ENCODE measurements at regions not wholly inside any gene's neighbourhood (a gene's known extent, or its start where the extent isn't known, plus 50 kb on each side); places are given as distances from the start of the nearest gene placed in this dataset.

DNA sequence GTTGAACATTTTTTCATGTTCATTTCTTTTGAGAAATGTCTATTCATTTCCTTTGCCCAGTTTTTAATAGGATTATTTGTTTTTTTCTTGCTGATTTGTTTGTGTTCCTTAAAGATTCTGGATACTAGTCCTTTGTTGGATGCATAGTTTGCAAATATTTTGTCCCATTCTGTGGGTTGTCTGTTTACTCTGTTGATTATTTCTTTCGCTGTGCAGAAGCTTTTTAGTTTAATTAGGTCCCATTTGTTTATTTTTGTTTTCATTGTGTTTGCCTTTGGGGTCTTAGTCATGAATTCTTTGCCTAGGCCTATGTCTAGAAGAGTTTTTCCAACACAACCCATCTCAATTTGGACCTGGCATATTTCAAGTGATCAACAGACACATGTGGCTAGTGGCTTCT, 116.1 kb upstream of the GALNT2 start:
- no peaks in the 10 kb centered on the region for H3K4me1 ChIP-seq (ENCODE audit: control insufficient read depth in 1 of 2, insufficient read depth in 2 of 2, low read length in 2 of 2)
- no peaks in the 10 kb centered on the region for H3K36me3 ChIP-seq (ENCODE audit: control insufficient read depth in 1 of 2, insufficient read depth in 2 of 2, low read length in 2 of 2)
- H3K27ac ChIP-seq (ENCODE audit: low read length): no peak overlapping the region
- no peaks in the 10 kb centered on the region for H3K9me3 ChIP-seq (ENCODE audit: control insufficient read depth in 1 of 2, low read length in 2 of 2)
- no peaks in the 10 kb centered on the region for H3K27me3 ChIP-seq (ENCODE audit: low read depth, low read length)
- no peak overlapping the region for H3K4me3 ChIP-seq (ENCODE audit: low read depth in 1 of 2, low read length in 2 of 2)

DNA sequence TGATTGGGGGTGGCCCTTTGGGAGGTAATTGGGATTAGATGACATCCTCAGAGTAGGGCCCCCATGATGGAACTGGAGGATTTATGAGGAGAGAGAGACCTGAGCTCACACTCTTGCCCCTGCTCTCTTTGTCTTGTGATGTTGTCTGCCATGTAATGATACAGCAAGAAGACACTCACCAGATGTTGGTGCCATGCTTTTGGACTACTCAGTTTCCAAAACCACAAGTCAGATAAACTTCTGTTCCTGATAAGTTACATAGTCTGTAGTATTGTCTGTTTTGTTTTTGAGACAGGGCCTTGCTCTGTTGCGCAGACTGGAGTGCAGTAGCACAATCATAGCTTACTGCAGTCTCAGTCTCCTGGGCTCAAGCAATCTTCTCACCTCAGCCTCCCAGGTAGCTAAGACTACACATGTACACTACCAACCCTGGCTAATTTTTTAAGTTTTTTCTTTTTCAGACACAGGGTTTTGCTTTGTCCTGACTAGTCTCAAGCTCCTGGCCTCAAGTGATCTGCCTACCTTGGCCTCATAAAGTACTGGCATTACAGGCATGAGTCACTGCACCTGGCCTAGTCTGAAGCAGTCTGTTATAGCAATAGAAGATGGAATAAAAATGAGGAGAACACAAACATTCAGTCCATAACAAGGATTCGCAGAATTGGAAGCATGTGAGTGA, 115.0 kb upstream of the GALNT2 start:
- no peak overlapping the region for H3K27ac ChIP-seq (ENCODE audit: low read length)

GRCh38 chr1:229952670-229953520, 114.1 kb upstream of the GALNT2 start:
- Histone ChIP-seq H3K36me3 (ENCODE audit: control insufficient read depth in 1 of 2, insufficient read depth in 2 of 2, low read length in 2 of 2) (no peaks in the 10 kb centered on the region), H3K27me3 (ENCODE audit: low read depth, low read length) (no peaks in the 10 kb centered on the region), H3K4me3 (ENCODE audit: low read depth in 1 of 2, low read length in 2 of 2) (no peak overlapping the region), H3K9me3 (ENCODE audit: control insufficient read depth in 1 of 2, low read length in 2 of 2) (no peaks in the 10 kb centered on the region), H3K4me1 (ENCODE audit: control insufficient read depth in 1 of 2, insufficient read depth in 2 of 2, low read length in 2 of 2) (no peaks in the 10 kb centered on the region), H3K27ac (ENCODE audit: low read length) (no peak overlapping the region)

More for the DNA sequence above, 115.0 kb upstream of the GALNT2 start:
- Histone ChIP-seq H3K9me3 (ENCODE audit: control insufficient read depth in 1 of 2, low read length in 2 of 2) (no peaks in the 10 kb centered on the region), H3K4me1 (ENCODE audit: control insufficient read depth in 1 of 2, insufficient read depth in 2 of 2, low read length in 2 of 2) (no peaks in the 10 kb centered on the region), H3K4me3 (ENCODE audit: low read depth in 1 of 2, low read length in 2 of 2) (no peak overlapping the region), H3K27me3 (ENCODE audit: low read depth, low read length) (no peaks in the 10 kb centered on the region), H3K36me3 (ENCODE audit: control insufficient read depth in 1 of 2, insufficient read depth in 2 of 2, low read length in 2 of 2) (no peaks in the 10 kb centered on the region)

GRCh38 chr1:229953736-229954326, 113.2 kb upstream of the GALNT2 start:
- H3K27ac ChIP-seq (ENCODE audit: low read length): no peak overlapping the region
- H3K4me3 ChIP-seq (ENCODE audit: low read depth in 1 of 2, low read length in 2 of 2): no peak overlapping the region
- H3K36me3 ChIP-seq (ENCODE audit: control insufficient read depth in 1 of 2, insufficient read depth in 2 of 2, low read length in 2 of 2): no peaks in the 10 kb centered on the region
- no peaks in the 10 kb centered on the region for H3K9me3 ChIP-seq (ENCODE audit: control insufficient read depth in 1 of 2, low read length in 2 of 2)
- H3K4me1 ChIP-seq (ENCODE audit: control insufficient read depth in 1 of 2, insufficient read depth in 2 of 2, low read length in 2 of 2): no peaks in the 10 kb centered on the region
- H3K27me3 ChIP-seq (ENCODE audit: low read depth, low read length): no peaks in the 10 kb centered on the region

- Histone ChIP-seq H3K4me1 (ENCODE audit: control insufficient read depth in 1 of 2, insufficient read depth in 2 of 2, low read length in 2 of 2) (no peaks in the 10 kb centered on the region), H3K9me3 (ENCODE audit: control insufficient read depth in 1 of 2, low read length in 2 of 2) (no peaks in the 10 kb centered on the region), H3K27ac (ENCODE audit: low read length) (no peak overlapping the region), H3K4me3 (ENCODE audit: low read depth in 1 of 2, low read length in 2 of 2) (no peak overlapping the region), H3K27me3 (ENCODE audit: low read depth, low read length) (no peaks in the 10 kb centered on the region), H3K36me3 (ENCODE audit: control insufficient read depth in 1 of 2, insufficient read depth in 2 of 2, low read length in 2 of 2) (no peaks in the 10 kb centered on the region)
These were observed 102.8 kb upstream of the GALNT2 start for GRCh38 chr1:229964281-229964680.

GRCh38 chr1:229970714-229971113, 96.3 kb upstream of the GALNT2 start:
- Histone ChIP-seq H3K36me3 (ENCODE audit: control insufficient read depth in 1 of 2, insufficient read depth in 2 of 2, low read length in 2 of 2) (no peaks in the 10 kb centered on the region), H3K27ac (ENCODE audit: low read length) (no peak overlapping the region), H3K4me1 (ENCODE audit: control insufficient read depth in 1 of 2, insufficient read depth in 2 of 2, low read length in 2 of 2) (no peaks in the 10 kb centered on the region), H3K27me3 (ENCODE audit: low read depth, low read length) (no peaks in the 10 kb centered on the region), H3K4me3 (ENCODE audit: low read depth in 1 of 2, low read length in 2 of 2) (no peak overlapping the region), H3K9me3 (ENCODE audit: control insufficient read depth in 1 of 2, low read length in 2 of 2) (no peaks in the 10 kb centered on the region)

GRCh38 chr1:229971141-229971540, 95.9 kb upstream of the GALNT2 start:
- no peak overlapping the region for H3K4me3 ChIP-seq (ENCODE audit: low read depth in 1 of 2, low read length in 2 of 2)
- no peaks in the 10 kb centered on the region for H3K27me3 ChIP-seq (ENCODE audit: low read depth, low read length)
- H3K4me1 ChIP-seq (ENCODE audit: control insufficient read depth in 1 of 2, insufficient read depth in 2 of 2, low read length in 2 of 2): no peaks in the 10 kb centered on the region
- H3K9me3 ChIP-seq (ENCODE audit: control insufficient read depth in 1 of 2, low read length in 2 of 2): peaks cover 3 to 4% of the 10 kb centered on the region in 2 donors
- no peaks in the 10 kb centered on the region for H3K36me3 ChIP-seq (ENCODE audit: control insufficient read depth in 1 of 2, insufficient read depth in 2 of 2, low read length in 2 of 2)
- no peak overlapping the region for H3K27ac ChIP-seq (ENCODE audit: low read length)

DNA sequence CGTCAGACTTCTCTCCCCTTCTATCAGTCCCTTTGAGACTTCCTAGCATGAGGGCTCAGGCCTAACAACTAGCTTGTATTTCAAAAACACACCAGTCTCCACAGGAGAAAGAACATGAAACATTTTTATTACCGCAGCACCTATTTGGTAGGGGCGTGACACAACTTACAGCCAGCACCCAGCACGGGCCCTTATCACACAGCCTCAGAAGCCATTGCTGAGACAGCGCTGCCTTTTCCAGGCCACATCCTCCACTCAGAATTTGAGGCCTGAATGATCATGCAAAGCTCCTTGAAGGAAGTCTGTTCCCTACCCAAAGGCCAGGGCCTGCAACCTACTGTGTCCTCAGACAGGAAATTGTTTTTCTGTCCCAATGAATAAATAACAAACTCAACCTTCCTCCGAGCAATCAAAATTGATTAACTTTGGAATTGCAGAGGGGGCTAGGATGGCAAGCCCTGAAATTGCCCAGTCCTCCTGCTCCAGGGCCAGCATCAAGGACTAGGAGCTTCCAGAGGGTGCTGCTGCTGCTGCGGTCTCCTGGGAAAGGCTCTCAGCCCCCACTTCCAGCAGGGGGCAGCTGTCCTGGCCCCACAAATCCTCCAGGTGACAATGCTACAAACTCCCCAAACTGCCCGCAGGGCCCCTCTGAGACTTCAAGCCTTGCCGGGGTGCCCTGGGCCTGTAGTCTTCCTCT, 94.3 kb upstream of the GALNT2 start:
- Histone ChIP-seq H3K36me3 (ENCODE audit: control insufficient read depth in 1 of 2, insufficient read depth in 2 of 2, low read length in 2 of 2) (no peaks in the 10 kb centered on the region), H3K4me1 (ENCODE audit: control insufficient read depth in 1 of 2, insufficient read depth in 2 of 2, low read length in 2 of 2) (no peaks in the 10 kb centered on the region), H3K27me3 (ENCODE audit: low read depth, low read length) (no peaks in the 10 kb centered on the region), H3K4me3 (ENCODE audit: low read depth in 1 of 2, low read length in 2 of 2) (no peak overlapping the region), H3K9me3 (ENCODE audit: control insufficient read depth in 1 of 2, low read length in 2 of 2) (peaks cover 8 to 13% of the 10 kb centered on the region in 2 donors), H3K27ac (ENCODE audit: low read length) (no peak overlapping the region)

DNA sequence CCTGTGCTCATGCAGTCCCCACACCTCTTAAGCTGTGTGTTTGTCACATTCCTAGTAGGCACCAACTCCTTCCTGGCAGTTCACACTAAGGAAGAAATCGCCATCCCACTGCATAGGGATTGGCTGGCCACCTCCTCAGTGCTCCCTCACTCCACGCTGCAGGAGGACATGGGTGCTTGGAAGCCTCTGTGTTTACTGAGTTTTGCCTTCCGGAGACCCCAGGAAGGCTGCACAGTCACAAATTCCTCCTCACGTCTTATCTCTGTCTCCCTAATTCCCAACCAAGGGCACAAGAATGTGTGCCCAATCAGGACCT, 93.8 kb upstream of the GALNT2 start:
- no peaks in the 10 kb centered on the region for H3K27me3 ChIP-seq (ENCODE audit: low read depth, low read length)
- H3K4me1 ChIP-seq (ENCODE audit: control insufficient read depth in 1 of 2, insufficient read depth in 2 of 2, low read length in 2 of 2): no peaks in the 10 kb centered on the region
- no peak overlapping the region for H3K4me3 ChIP-seq (ENCODE audit: low read depth in 1 of 2, low read length in 2 of 2)
- no peaks in the 10 kb centered on the region for H3K36me3 ChIP-seq (ENCODE audit: control insufficient read depth in 1 of 2, insufficient read depth in 2 of 2, low read length in 2 of 2)
- no peak overlapping the region for H3K27ac ChIP-seq (ENCODE audit: low read length)
- H3K9me3 ChIP-seq (ENCODE audit: control insufficient read depth in 1 of 2, low read length in 2 of 2): peaks cover 12 to 16% of the 10 kb centered on the region in 2 donors

- Histone ChIP-seq H3K36me3 (ENCODE audit: control insufficient read depth in 1 of 2, insufficient read depth in 2 of 2, low read length in 2 of 2) (no peaks in the 10 kb centered on the region), H3K27ac (ENCODE audit: low read length) (no peak overlapping the region), H3K9me3 (ENCODE audit: control insufficient read depth in 1 of 2, low read length in 2 of 2) (peaks cover 12 to 16% of the 10 kb centered on the region in 2 donors), H3K4me1 (ENCODE audit: control insufficient read depth in 1 of 2, insufficient read depth in 2 of 2, low read length in 2 of 2) (no peaks in the 10 kb centered on the region), H3K27me3 (ENCODE audit: low read depth, low read length) (no peaks in the 10 kb centered on the region), H3K4me3 (ENCODE audit: low read depth in 1 of 2, low read length in 2 of 2) (no peak overlapping the region)
These were observed 92.0 kb upstream of the GALNT2 start for GRCh38 chr1:229975047-229975446.

- H3K27ac ChIP-seq (ENCODE audit: low read length): no peak overlapping the region
These were observed 87.0 kb upstream of the GALNT2 start for GRCh38 chr1:229980009-229980408.

More at GRCh38 chr1:229980009-229980408, 87.0 kb upstream of the GALNT2 start:
- H3K9me3 ChIP-seq (ENCODE audit: control insufficient read depth in 1 of 2, low read length in 2 of 2): peaks cover 12 to 16% of the 10 kb centered on the region in 2 donors
- no peak overlapping the region for H3K4me3 ChIP-seq (ENCODE audit: low read depth in 1 of 2, low read length in 2 of 2)
- no peaks in the 10 kb centered on the region for H3K27me3 ChIP-seq (ENCODE audit: low read depth, low read length)
- H3K36me3 ChIP-seq (ENCODE audit: control insufficient read depth in 1 of 2, insufficient read depth in 2 of 2, low read length in 2 of 2): no peaks in the 10 kb centered on the region
- H3K4me1 ChIP-seq (ENCODE audit: control insufficient read depth in 1 of 2, insufficient read depth in 2 of 2, low read length in 2 of 2): no peaks in the 10 kb centered on the region

Measured in muscle layer of duodenum (tissue), 2 donors.